ENCODE measurements at regions not wholly inside any gene's neighbourhood (a gene's known extent, or its start where the extent isn't known, plus 50 kb on each side); places are given as distances from the start of the nearest gene placed in this dataset.

DNA sequence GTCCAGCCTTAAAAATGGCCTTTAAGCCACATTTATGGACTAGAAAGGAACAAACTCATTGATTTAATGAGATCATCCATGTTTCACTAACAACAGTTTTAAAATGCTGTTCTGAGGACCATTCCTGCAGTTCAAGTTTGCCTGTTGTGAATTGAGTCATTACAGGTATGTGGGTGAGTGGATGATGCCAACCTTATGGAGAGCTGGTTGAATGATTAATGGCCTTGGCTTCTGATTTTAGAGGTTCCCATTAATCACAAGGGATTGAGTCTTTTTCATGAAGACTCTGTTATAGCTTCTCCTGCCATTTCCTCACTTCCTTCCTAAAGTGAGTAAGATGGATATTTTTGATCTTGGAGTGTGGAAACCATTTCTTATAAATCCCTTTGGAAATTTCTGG is 459.8 kb upstream of the SLC14A2 start:
- no peak for TF ChIP-seq CBX3 (IDR thresholded peaks at IDR 0.05; ENCODE audit: borderline replicate concordance, low read depth)
- no peak for TF ChIP-seq ESRRA (IDR thresholded peaks at IDR 0.05; ENCODE audit: low read length)
- TF ChIP-seq, protein P1, sequence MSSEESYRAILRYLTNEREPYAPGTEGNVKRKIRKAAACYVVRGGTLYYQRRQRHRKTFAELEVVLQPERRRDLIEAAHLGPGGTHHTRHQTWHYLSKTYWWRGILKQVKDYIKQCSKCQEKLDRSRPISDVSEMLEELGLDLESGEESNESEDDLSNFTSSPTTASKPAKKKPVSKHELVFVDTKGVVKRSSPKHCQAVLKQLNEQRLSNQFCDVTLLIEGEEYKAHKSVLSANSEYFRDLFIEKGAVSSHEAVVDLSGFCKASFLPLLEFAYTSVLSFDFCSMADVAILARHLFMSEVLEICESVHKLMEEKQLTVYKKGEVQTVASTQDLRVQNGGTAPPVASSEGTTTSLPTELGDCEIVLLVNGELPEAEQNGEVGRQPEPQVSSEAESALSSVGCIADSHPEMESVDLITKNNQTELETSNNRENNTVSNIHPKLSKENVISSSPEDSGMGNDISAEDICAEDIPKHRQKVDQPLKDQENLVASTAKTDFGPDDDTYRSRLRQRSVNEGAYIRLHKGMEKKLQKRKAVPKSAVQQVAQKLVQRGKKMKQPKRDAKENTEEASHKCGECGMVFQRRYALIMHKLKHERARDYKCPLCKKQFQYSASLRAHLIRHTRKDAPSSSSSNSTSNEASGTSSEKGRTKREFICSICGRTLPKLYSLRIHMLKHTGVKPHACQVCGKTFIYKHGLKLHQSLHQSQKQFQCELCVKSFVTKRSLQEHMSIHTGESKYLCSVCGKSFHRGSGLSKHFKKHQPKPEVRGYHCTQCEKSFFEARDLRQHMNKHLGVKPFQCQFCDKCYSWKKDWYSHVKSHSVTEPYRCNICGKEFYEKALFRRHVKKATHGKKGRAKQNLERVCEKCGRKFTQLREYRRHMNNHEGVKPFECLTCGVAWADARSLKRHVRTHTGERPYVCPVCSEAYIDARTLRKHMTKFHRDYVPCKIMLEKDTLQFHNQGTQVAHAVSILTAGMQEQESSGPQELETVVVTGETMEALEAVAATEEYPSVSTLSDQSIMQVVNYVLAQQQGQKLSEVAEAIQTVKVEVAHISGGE (CRISPR knock-in tag; IDR thresholded peaks at IDR 0.05), result no peak
- no peak for TF ChIP-seq ATF3 (IDR thresholded peaks at IDR 0.05; ENCODE audit: borderline replicate concordance, extremely low read depth, low read depth, low read length)
- ChIA-PET POLR2A (interaction anchor here (1.3 kb wide), 1 partner anchor 11 kb away, joined by 3 read pairs; no protein-coding TSS in a partner anchor), CTCF (no interaction called here), RAD21 (ENCODE audit: unreplicated experiment) (no interaction called here), SMC1A (ENCODE audit: uncharacterized antibody, unreplicated experiment) (interaction anchor here (1.1 to 1.5 kb wide), 2 partner anchors 24 to 52 kb away, joined by 3 read pairs; no protein-coding TSS in a partner anchor)
- no peak for ATAC-seq
- no peak for FAIRE-seq
- Histone ChIP-seq H3K79me2 (ENCODE audit: control insufficient read depth, insufficient read depth, low read length) (no peaks in the 10 kb centered on the region), H3K27ac (ENCODE audit: control insufficient read depth, insufficient read depth) (no peak overlapping the region), H3K9me3 (replicated peaks; ENCODE audit: control insufficient read depth, insufficient read depth, low read length) (no peaks in the 10 kb centered on the region), H2AFZ (ENCODE audit: control insufficient read depth, low read depth, low read length) (no peak overlapping the region), H3K36me3 (ENCODE audit: control insufficient read depth in 2 of 2, insufficient read depth in 2 of 2, low read length in 1 of 2) (no peaks in the 10 kb centered on the region), H3K4me2 (ENCODE audit: control insufficient read depth, insufficient read depth) (no peak overlapping the region), H3K4me3 (no peak overlapping the region), H3K27me3 (replicated peaks in 1 of 2; ENCODE audit: control insufficient read depth in 2 of 2, insufficient read depth in 2 of 2, low read length in 1 of 2) (0 out of 4 replicates have a peak, but pooled peaks cover 0 to 4% of the 10 kb centered on the region in 2 experiments), H3K4me1 (ENCODE audit: control insufficient read depth, insufficient read depth, low read length) (no peaks in the 10 kb centered on the region), H3K9ac (ENCODE audit: control insufficient read depth, insufficient read depth, low read length) (no peak overlapping the region), H4K20me1 (ENCODE audit: control insufficient read depth, insufficient read depth) (no peaks in the 10 kb centered on the region)
- no peak for DNase-seq (ENCODE audit: low read depth, low spot score)
- intact Hi-C loops (cut with micrococcal nuclease; ENCODE audit: unreplicated experiment), result no loop called here
- no TSS peak for BruUV-seq (replicated peaks)
- in situ Hi-C loops (cut with MboI), result no loop called here

All from GM12878 (cell line).